ENCODE measurements at regions not wholly inside any gene's neighbourhood (a gene's known extent, or its start where the extent isn't known, plus 50 kb on each side); places are given as distances from the start of the nearest gene placed in this dataset.
A peak's percentile ranks its signal among the peaks of the same experiment; 100 is the strongest.

DNA sequence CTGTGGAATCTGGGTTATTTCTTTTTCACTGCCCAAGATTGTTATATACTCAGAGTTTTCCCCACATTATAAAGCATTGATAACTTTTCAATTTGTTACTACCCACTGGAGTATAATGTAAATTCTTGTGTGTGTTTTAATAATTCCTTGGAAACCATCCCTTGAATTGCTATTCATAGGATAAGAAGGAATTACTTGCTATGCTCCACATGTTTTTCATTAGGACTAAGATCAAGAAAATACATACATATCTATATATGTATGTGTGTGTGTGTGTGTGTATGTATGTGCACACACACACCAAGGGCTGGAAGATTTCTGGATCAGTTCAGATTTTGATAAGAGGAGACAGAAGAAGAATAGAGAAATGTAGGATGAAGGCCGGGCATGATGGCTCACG lies 206.4 kb upstream of the JADE1 start:
- no peak for DNase-seq (ENCODE audit: low read depth in 2 of 2)

DNA sequence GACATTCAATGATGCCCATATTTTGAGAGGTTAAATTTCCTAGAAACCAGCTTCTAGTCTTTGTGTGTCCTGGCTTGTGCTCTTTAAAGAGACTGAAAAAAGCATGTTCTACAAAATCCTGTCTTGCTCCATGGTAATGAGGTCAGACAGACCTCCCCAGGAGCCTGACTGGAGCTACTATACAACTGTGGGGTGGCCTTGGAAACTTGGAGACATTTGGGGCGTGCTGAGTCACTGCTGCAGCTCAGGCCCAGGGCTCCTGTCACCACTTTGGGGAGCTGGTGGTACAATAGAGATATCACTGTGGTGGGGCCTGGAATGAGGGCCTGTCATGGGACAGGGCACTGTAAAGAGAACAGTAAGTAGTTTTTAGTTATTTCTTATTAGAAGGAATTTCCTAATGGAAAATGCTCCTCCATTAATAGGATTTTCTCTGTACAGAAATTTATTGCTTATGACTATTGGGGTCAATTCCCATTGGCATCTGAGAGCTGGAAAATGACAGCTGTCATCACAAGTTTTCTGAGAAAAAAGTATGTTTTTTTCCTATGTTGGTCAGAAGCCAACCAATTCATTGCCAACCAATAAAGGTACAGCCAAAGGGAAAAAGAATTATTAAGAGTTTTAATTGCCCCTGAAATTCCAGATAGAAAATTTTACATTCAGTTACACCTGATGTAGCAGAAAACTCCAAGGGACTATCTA lies 207.4 kb upstream of the JADE1 start:
- DNase-seq (ENCODE audit: low read depth in 2 of 2): no peak

DNA sequence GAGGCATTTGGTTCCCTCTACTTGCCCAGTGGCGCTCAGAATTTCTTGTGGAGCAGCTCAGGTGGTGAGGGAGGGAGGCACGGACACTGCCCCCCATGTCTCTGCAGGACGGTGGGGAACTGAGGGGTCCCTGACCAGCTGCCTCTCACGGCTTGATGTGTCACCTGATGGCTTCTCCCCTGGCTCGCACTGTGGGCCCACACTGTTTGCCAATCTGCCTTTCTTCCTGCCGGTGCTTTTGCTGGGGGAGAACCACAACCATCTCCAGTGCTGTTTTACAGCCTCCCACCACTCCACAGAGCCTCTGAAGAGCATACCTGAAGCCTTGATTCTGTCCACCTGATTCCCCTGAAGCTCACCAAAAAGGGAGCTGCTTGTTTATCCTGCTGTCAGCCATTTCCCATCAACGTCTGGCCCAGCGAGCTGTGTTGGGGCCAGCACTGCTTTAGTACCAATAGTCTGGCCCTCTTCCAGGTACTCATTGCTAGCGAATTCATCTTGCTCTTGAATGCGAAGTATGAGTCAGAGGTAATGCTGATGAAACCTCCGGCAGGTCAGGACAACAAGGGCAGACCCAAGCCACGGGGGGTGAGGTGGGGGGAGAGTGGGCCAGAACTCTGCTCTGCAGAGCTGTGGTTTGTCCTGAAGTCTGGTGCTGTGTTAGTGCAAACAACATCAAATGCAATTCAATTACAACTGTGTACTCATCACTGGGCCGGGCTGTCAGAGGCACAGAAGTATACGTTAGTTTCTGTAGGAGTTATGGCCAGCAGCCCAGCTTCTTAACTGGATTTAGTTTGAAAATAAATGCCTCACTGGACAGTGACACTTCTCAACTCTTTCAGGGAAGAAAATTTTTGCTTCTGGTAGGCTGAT lies 208.3 kb upstream of the JADE1 start:
- no peak for DNase-seq (ENCODE audit: low read depth in 2 of 2)

DNA sequence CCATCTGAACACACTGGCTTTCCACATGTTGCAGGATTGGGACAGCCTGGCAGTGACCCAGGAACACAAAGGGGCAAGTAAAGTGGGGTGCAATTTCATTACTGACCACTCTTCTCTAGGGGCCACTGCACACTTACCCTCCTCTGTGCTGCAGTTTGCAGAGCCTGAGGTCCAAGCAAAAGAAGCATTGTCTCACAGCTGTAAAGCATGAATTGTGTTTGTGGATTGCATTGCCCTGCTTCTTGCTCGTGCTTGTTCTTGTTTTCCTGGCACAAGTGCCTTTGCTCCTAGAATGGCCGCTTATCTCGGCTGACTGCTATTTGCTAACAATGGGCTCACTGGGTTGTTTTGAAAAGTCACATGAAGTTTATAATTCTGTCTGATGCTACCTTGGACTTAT lies 209.1 kb upstream of the JADE1 start:
- no peak for DNase-seq (ENCODE audit: low read depth in 2 of 2)

DNA sequence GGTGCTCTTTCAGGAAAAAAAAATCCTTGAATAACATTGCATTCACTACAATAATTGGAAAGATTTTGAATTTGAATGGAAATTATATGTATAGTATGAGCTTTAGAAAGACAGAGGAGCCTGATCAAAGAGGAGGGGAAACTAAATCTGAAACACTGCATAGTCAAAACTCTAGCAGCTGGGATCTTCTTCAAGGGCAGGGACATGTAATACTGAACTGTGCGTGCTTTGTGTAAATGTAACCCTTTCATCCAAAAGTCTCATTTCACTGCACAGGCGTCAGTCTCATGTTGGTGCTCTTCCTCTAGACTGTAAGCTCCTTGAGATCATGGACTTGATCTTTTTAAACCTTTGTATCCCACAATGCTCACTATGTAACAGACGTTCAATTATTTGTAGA lies 212.0 kb upstream of the JADE1 start:
- no peak for DNase-seq (ENCODE audit: low read depth in 2 of 2)

DNA sequence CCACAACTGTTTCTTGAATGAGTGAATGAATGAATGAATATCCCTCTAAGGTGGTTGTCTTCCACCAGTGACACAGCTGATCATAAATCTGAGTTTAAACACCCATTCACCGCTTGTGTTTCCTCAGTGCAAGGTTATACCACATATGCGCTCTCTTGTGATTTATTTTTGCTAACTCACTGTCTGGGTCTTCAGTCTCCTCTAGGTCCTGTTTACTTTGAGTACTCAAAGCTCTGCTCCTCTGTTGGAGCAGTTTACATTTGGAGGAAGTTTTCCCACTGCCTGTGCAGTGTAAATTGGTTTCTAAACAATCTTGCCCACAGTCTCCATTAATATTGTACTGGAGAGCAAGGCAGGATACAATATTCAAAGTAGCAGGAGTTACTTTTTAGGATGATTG lies 212.6 kb upstream of the JADE1 start:
- DNase-seq (ENCODE audit: low read depth in 2 of 2): no peak

DNA sequence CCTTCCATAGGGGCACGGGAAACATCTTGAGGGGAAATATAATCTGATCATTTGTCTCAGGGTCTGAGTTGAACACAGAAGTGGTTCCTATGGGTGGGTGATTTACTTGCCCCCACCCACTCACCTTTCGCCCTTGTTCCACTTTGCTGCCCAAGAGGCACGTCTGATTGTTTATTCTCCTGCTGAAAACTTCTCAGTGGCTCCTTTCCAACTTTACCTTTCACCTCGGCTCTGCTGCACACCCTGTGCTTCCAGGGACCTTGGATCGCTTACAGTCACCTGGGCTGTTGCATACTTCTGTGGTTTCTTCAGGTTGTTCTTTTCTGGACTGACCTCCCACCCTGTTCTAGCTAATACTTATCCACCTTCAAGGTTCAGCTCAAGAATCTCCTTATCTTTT lies 213.4 kb upstream of the JADE1 start:
- no peak for DNase-seq (ENCODE audit: low read depth in 2 of 2)

DNA sequence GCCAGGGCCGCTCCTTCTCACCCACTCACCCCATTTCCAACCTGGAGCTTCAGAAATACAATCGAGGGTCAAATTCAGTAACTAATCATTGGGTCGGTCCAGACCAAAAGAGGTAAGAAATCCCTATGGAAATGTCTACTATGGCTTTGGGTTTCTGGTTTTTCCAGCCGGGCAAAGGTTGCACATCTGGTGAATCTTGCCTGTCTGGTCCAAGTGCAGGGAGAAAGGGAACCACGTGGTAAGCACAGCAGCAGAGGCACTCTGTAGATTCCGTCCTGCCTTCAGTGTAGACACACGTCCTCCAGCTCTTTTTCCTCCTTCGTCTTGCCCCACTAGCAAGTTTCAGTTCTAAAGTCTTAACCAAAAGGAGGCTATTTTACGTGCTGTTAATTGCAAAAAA lies 218.0 kb upstream of the JADE1 start:
- no peak for DNase-seq (ENCODE audit: low read depth in 2 of 2)

DNA sequence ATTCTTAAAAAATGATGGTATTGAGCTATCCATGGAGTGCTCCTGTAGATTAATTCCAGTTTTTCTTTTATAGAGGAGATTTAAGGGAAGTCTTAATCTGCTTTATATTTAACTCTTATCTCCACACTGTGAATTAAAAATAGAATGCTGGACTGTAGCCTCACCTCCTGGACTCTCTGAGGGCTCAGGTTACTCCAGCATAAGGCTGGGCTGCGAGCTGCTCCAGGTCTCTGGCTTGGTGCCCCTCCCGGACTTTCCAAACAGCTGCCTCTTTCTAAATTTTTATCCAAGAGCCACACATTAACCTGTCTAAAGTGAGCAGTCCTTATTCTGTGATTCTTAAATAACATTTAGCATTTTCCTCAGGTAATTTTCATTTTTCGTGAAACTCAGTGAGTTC lies 218.7 kb upstream of the JADE1 start:
- DNase-seq (ENCODE audit: low read depth in 2 of 2): no peak

DNA sequence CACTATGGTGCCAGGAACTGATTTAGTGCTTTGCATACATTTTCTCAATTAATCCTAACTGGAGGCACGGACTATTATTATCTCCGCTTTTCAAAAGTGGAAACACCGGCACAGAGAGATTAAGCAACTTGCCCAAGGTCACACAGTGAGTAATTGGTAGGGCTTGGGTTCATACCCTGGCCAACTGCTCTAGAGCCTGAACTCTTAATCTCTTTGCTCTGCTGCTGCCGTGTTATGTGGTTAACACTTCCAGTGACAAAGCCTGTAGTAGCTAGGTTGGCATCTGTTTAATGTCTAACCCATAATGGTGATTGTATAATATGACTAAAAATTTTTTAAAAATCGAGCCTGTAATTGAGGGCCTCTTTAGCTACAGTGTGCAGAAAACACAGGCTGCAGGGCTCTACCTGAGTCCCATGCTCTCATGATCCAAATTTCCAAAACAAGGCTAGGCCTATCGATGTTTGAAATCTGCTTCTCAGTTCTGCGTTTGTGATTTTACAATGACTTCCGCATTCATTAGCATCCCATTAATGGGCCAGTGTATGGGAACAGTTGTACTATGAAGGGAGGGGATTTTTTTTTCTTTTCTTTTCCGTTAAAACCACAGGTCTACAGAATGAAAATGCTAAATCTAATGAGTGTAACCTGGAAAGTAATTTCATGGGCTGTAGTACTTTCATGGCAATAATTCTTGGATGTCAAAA lies 219.3 kb upstream of the JADE1 start:
- DNase-seq (ENCODE audit: low read depth in 2 of 2): no peak

DNA sequence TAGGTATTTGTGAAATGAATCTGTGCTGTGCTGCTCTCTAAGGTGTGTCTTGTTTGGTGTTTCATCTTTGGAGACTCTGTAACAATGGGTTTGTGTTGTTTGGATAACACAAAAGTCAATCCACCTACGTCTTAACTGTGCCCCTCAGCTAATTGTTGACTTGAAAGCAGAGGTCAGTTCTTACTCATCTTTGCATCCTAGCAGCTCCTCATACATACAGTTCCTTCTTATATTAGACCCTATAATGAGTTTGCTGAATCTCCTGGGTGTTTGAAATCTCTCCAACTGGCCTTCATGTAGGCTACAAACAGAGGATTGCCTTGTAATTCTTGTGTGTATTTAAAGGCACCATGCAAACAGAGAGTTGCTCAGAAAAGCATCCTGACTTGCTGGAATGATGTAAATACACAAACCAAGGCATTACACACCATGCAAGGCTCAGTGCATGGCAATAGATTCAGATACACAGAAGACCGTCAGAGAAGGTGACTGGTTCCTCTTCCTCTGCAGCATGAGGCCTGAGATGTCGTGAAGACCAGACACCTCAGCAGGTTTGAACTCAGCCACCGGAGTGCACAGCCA lies 220.0 kb upstream of the JADE1 start:
- DNase-seq (ENCODE audit: low read depth in 2 of 2): no peak

DNA sequence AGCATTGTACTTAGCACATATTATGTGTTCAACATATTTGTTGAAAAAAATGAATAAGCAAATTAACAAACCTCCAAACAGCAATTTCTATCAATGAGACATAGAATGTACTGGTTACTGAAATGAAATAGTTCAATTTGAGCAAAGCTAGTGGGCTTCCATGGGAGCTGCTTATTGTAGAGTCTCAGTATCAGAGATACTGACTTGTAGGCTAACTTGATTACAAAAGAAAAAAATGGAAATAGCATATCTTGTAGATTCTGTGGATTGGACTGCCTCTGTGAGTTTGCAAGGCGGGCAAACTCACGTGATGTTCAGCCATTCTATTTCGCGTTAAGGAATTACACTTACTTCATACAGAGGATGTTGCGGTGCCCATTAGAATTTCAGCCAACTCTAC lies 222.1 kb upstream of the JADE1 start:
- DNase-seq (ENCODE audit: low read depth in 2 of 2): no peak

DNA sequence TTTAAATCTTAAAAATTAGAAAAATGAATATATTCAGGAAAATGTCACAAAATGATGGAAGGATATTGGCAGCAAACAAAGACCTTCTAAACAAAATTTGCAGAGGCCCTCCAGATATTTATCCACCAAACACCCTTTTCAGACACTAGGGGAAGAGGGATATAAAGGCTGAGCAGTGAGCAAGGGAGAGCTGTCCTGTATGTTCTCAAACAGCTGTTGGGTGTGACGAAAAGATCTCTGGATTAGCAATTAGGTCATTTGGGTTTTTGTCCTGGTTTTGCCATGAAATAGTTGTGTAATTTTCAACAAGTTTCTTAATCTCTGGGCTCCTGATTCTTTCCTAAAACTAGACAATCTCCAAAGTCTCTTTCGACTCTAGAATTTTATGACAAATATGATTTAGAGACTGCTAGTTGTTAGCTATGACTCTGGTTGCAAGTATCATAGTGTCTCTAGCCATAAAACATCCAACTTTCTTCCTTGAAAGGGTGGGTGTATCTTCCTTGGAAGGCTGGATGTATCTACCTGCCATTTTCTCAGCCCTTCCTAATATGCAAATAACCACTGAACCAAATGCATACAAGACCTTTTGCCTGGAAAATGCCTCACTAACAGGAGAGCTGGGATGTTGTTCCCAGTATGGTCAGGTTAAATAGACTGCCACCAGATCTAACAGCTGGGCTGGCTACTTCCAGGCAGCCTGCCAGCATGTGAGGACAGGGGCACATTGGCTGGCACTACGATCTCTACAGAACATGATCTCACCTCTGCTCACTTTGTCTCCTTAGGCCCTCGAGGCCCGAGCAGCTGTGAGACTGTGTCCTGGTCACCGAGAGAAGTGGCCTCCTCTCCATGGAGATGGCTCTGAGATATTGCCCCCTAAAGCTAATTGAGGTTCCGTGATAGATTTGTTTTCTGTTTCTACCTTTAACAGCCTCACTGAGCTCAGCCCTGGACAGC lies 225.5 kb upstream of the JADE1 start:
- no peak for DNase-seq (ENCODE audit: low read depth in 2 of 2)

DNA sequence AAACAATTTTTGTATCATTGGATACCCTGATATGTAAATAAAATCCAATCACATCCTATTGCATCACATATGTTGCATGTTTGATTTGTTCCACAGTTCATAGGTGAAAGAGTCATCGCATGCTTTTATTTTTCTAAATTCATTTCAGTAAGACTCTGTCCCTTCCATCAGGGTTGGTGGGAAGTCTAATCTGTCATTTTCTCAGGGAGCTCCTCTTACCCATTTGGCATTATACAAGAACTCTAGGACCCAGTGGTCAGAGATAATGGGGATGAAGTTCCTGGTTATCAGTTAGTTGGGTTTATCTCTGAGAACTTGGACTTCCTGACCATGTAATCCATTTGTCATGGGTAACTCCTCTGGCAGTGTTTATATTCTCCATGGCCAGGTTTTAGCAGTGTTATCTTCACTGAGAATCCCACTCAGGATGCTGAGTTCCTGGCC lies 227.1 kb upstream of the JADE1 start:
- DNase-seq (ENCODE audit: low read depth in 2 of 2): no peak

DNA sequence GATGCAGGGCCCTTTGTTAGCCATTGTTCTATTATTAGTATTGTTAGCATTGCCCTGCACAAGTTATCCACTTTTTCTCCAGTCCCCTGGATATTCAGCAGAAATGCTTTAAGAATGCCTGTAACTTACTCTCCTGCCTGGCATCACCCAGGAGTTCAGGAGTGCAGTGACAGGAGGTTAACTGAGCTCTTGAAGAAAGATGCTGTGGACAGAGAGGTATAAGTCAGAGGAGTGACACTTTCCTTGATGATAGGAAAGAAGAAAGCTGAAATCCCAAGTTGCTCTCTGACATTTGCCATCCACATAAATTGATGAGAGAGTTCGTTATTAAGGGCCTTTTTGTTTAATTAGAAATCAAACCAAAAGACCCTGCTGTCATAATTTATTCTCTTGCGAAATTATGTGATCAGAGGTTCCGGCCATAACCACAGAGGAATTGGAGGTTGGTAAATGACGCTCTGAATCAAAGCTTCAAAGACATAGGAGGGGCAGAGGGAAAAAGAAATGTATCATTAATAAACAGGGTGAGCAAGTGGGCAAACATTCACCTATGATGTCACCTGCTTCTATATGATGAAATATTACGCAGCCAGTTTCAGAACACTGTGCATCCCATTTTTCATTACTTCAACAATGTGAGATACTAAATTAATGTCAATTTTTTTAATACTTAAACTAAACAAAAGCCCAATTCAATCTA lies 230.2 kb upstream of the JADE1 start:
- DNase-seq (ENCODE audit: low read depth in 2 of 2): no peak

DNA sequence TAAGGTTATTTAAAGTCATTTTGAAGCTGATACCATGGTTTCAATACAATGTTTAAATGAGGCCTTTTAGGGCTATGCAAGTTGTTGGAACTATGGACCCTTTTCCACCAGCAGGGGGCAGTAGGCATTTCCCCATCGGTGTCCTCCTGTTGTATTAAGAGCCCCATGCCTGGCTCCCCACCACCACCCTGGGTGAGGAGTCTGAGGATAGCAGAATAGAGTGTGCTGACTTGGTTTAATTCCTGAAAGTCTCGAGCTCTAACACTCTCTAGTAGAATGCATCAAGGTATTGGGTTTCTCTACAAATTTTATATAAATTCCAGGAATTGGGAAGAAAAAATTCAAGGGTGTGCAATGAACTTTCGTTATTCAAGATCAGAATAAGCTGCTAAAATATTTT lies 234.8 kb upstream of the JADE1 start:
- DNase-seq (ENCODE audit: low read depth in 2 of 2): peak; percentile 67 to 79

DNA sequence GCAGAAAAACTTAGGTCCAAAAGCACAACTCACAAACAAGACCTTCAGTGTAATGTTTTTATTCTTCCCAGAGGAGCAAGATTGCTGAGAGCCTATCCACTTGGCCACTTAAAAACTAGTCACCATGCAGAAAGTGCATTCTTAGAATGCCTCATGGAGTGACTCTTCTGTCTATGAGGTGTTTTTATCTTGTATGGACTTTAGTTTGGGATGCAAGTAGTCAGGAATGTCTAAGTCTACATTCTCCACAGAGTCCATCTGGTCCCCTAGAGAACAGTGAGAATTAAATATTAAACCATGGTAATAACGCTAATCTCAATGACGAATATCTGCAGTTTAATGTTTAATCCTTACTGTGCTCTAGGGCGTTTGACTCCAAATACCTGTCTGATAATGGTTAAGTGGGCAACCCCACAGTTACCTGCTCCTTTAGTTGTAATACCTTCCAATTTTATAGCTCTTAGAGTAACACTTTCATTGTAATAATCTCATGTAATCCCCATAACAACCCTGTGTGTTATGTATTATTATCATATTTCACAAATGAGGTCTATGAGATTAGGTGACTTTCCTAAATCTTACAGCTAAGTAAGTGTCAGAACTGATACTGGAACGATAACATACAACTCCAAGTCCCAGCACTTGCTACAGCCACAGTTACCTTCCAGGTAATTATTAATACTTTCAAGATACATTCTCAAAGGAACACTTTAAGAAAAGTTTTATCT lies 235.6 kb upstream of the JADE1 start:
- no peak for DNase-seq (ENCODE audit: low read depth in 2 of 2)

DNA sequence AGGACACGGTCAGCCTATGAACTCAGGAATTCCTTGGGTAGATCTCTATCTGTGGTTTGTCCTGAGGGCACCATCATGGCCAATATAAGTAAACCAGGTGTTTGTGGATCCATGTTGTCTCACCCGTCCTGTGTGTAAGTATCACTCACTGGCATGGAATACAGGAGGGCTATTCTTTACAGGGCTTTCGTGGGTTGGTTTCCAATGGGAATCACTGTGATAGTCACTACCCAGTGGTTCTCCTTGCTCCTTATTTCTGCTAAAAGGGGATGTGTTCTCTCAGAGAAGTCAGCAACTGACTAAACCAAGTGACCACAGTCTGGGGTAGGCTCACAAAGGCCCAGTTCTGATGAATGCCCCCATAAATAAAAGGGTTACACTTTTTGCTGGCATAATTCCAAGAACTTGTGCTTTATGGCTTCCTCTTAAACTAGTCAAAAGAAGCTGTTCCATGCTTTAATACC lies 236.7 kb upstream of the JADE1 start:
- no peak for DNase-seq (ENCODE audit: low read depth in 2 of 2)

DNA sequence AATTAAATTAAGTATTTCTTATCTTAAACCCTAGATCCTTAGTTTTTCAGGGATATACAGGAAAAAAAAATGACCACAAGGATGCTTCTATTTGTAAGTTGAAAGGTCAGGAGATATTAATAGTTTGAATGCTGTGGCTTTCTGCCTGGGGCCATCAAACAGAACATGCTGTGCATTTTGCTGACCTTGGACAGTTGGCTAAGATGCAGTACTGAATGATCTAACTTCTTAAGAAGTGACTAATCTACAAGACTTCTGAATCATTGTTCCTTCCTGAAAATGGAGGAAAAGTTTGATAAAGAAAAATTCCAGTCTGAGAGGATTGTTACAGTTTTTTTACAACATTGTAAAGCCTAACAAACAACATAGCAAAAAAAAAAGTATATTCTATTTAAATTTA lies 237.8 kb upstream of the JADE1 start:
- DNase-seq (ENCODE audit: low read depth in 2 of 2): no peak

All from stimulated activated CD4-positive, alpha-beta T cell treated with anti-CD3 and anti-CD28 coated beads, Interleukin-4, amount 100 ng/mL, for 48 hours (primary cell).